Ishikawa (cell line): ENCODE measurements at regions not wholly inside any gene's neighbourhood (a gene's known extent, or its start where the extent isn't known, plus 50 kb on each side); places are given as distances from the start of the nearest gene placed in this dataset.

Experiments used
- CREB1 ChIP-seq: IDR thresholded peaks from 2 replicates; pipeline ENCODE4 v1.6.1; 2012; ENCODE audit warnings: low read depth
- EGR1 ChIP-seq: IDR thresholded peaks from 2 replicates; pipeline ENCODE4 v1.6.1; 2012
- EP300 ChIP-seq: IDR thresholded peaks from 2 replicates; pipeline ENCODE4 v1.6.1; 2012; ENCODE audit warnings: borderline replicate concordance
- NFIC ChIP-seq: IDR thresholded peaks from 2 replicates; pipeline ENCODE4 v1.6.1; 2012
- RAD21 ChIP-seq: IDR thresholded peaks from 2 replicates; pipeline ENCODE4 v1.6.1; 2012; ENCODE audit warnings: low read depth
- TAF1 ChIP-seq: IDR thresholded peaks from 2 replicates; pipeline ENCODE4 v1.6.1; 2012; ENCODE audit warnings: low read depth, mild to moderate bottlenecking
- TCF12 ChIP-seq: IDR thresholded peaks from 2 replicates; pipeline ENCODE4 v1.6.1; 2012; ENCODE audit warnings: low read depth
- TEAD4 ChIP-seq: IDR thresholded peaks from 2 replicates; pipeline ENCODE4 v1.6.1; 2012
- YY1 ChIP-seq: IDR thresholded peaks from 2 replicates; pipeline ENCODE4 v1.6.1; 2012; ENCODE audit warnings: low read depth
- ZBTB7A ChIP-seq: IDR thresholded peaks from 2 replicates; pipeline ENCODE4 v1.6.1; 2012; ENCODE audit warnings: low read depth
- TF ChIP-seq, protein P1 (sequence below): IDR thresholded peaks from 2 replicates; pipeline ENCODE4 v1.6.1; 2012

GRCh38 chr5:136754216-136754615, 388.9 kb upstream of the TRPC7 start:
- TF ChIP-seq, protein P1, sequence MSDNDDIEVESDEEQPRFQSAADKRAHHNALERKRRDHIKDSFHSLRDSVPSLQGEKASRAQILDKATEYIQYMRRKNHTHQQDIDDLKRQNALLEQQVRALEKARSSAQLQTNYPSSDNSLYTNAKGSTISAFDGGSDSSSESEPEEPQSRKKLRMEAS, result no peak
- TF ChIP-seq CREB1 (no peak), YY1 (no peak), TCF12 (no peak), TAF1 (no peak), TEAD4 (no peak), EGR1 (no peak), ZBTB7A (no peak), NFIC (no peak), RAD21 (no peak), EP300 (no peak)
